Activated T-helper 1 cell treated with anti-CD3 and anti-CD28 coated beads, Interleukin-12 subunit alpha, Interleukin-12 subunit beta, Interleukin-2, Interleukin-4 antibody, amounts not matched to agents 30 ng/mL and 10 ng/mL and 1 ng/mL, durations not matched to agents 14 hours and 24 hours and 36 hours (primary cell): ENCODE measurements at regions not wholly inside any gene's neighbourhood (a gene's known extent, or its start where the extent isn't known, plus 50 kb on each side); places are given as distances from the start of the nearest gene placed in this dataset.
"Not testable (repeated sequence)": the region's sequence is repeated elsewhere in the genome, so short reads cannot be mapped to it uniquely, and the experiment has no call there.

Experiments used
- DNase-seq: peaks from one replicate; pipeline ENCODE4 v3.0.0; 2021; ENCODE audit warnings: low spot score
- H3K27ac Mint-ChIP-seq: one replicate; pipeline ENCODE4 v1.8.0; 2021; ENCODE audit warnings: mild to moderate bottlenecking, mixed read lengths
- H3K27me3 Mint-ChIP-seq: one replicate; pipeline ENCODE4 v1.8.0; 2022; ENCODE audit warnings: mild to moderate bottlenecking, moderate library complexity, mixed read lengths; ENCODE audit not compliant: insufficient read depth
- H3K36me3 Mint-ChIP-seq: one replicate; pipeline ENCODE4 v1.8.0; 2021; ENCODE audit warnings: low read depth, mixed read lengths
- H3K4me1 Mint-ChIP-seq: one replicate; pipeline ENCODE4 v1.8.0; 2021; ENCODE audit warnings: low read depth, mixed read lengths
- H3K4me3 Mint-ChIP-seq: one replicate; pipeline ENCODE4 v1.8.0; 2021; ENCODE audit warnings: mild to moderate bottlenecking, moderate library complexity, mixed read lengths
- H3K9me3 Mint-ChIP-seq: one replicate; pipeline ENCODE4 v1.8.0; 2021; ENCODE audit warnings: mixed read lengths
- intact Hi-C: fragments of 100-400 bp; cut with micrococcal nuclease; formaldehyde crosslinking; loops from one replicate; pipeline ENCODE4 v1.15.1; 2024

GRCh38 chr14:85156319-85156718, 373.6 kb upstream of the FLRT2 start:
- H3K36me3 Mint-ChIP-seq = no peaks in the 10 kb centered on the region
- H3K4me1 Mint-ChIP-seq = no peaks in the 10 kb centered on the region
- intact Hi-C loops = no loop called here
- H3K27me3 Mint-ChIP-seq = no peaks in the 10 kb centered on the region
- DNase-seq = no peak
- peaks cover 11% of the 10 kb centered on the region for H3K9me3 Mint-ChIP-seq
- no peak overlapping the region for H3K4me3 Mint-ChIP-seq
- H3K27ac Mint-ChIP-seq = no peak overlapping the region

GRCh38 chr14:85159726-85160125, 370.2 kb upstream of the FLRT2 start:
- no peaks in the 10 kb centered on the region for H3K4me1 Mint-ChIP-seq
- H3K27ac Mint-ChIP-seq = no peak overlapping the region
- peaks cover 5% of the 10 kb centered on the region for H3K9me3 Mint-ChIP-seq
- no peak overlapping the region for H3K4me3 Mint-ChIP-seq
- no peak for DNase-seq
- no peaks in the 10 kb centered on the region for H3K36me3 Mint-ChIP-seq
- intact Hi-C loops = no loop called here
- H3K27me3 Mint-ChIP-seq = no peaks in the 10 kb centered on the region

- intact Hi-C loops = no loop called here
- no peak overlapping the region for H3K4me3 Mint-ChIP-seq
- no peaks in the 10 kb centered on the region for H3K27me3 Mint-ChIP-seq
- no peaks in the 10 kb centered on the region for H3K9me3 Mint-ChIP-seq
- no peak overlapping the region for H3K27ac Mint-ChIP-seq
- H3K36me3 Mint-ChIP-seq = no peaks in the 10 kb centered on the region
- H3K4me1 Mint-ChIP-seq = no peaks in the 10 kb centered on the region
- no peak for DNase-seq
Measured at GRCh38 chr14:85165094-85165493, 364.9 kb upstream of the FLRT2 start.

- Mint-ChIP-seq H3K4me1 (no peaks in the 10 kb centered on the region), H3K4me3 (no peak overlapping the region), H3K27me3 (no peaks in the 10 kb centered on the region), H3K36me3 (no peaks in the 10 kb centered on the region), H3K27ac (no peak overlapping the region), H3K9me3 (no peaks in the 10 kb centered on the region)
- DNase-seq = no peak
- intact Hi-C loops = no loop called here
Measured at GRCh38 chr14:85169381-85169780, 360.6 kb upstream of the FLRT2 start.

GRCh38 chr14:85172290-85172689, 357.7 kb upstream of the FLRT2 start:
- H3K4me3 Mint-ChIP-seq = no peak overlapping the region
- no peak for DNase-seq
- H3K36me3 Mint-ChIP-seq = no peaks in the 10 kb centered on the region
- peaks cover 8% of the 10 kb centered on the region for H3K9me3 Mint-ChIP-seq
- H3K27ac Mint-ChIP-seq = no peak overlapping the region
- no peaks in the 10 kb centered on the region for H3K4me1 Mint-ChIP-seq
- intact Hi-C loops = no loop called here
- no peaks in the 10 kb centered on the region for H3K27me3 Mint-ChIP-seq

GRCh38 chr14:85172889-85173477, 357.0 kb upstream of the FLRT2 start:
- Mint-ChIP-seq H3K9me3 (peaks cover 8% of the 10 kb centered on the region), H3K4me1 (no peaks in the 10 kb centered on the region), H3K27ac (no peak overlapping the region), H3K36me3 (no peaks in the 10 kb centered on the region), H3K4me3 (no peak overlapping the region), H3K27me3 (no peaks in the 10 kb centered on the region)
- DNase-seq = no peak
- intact Hi-C loops = no loop called here

GRCh38 chr14:85175556-85175955, 354.4 kb upstream of the FLRT2 start:
- Mint-ChIP-seq H3K4me1 (no peaks in the 10 kb centered on the region), H3K9me3 (peaks cover 14% of the 10 kb centered on the region), H3K27ac (no peak overlapping the region), H3K36me3 (no peaks in the 10 kb centered on the region), H3K27me3 (no peaks in the 10 kb centered on the region), H3K4me3 (no peak overlapping the region)
- intact Hi-C loops = no loop called here
- no peak for DNase-seq

- intact Hi-C loops = no loop called here
- H3K4me3 Mint-ChIP-seq = no peak overlapping the region
- DNase-seq = no peak
- H3K36me3 Mint-ChIP-seq = no peaks in the 10 kb centered on the region
- H3K9me3 Mint-ChIP-seq = peaks cover 14% of the 10 kb centered on the region
- H3K27ac Mint-ChIP-seq = no peak overlapping the region
- no peaks in the 10 kb centered on the region for H3K4me1 Mint-ChIP-seq
- H3K27me3 Mint-ChIP-seq = no peaks in the 10 kb centered on the region
Measured at GRCh38 chr14:85178864-85179263, 351.1 kb upstream of the FLRT2 start.

- DNase-seq = no peak
- no peak overlapping the region for H3K4me3 Mint-ChIP-seq
- no peaks in the 10 kb centered on the region for H3K4me1 Mint-ChIP-seq
- H3K27me3 Mint-ChIP-seq = no peaks in the 10 kb centered on the region
- intact Hi-C loops = no loop called here
- no peak overlapping the region for H3K27ac Mint-ChIP-seq
- H3K9me3 Mint-ChIP-seq = peaks cover 11% of the 10 kb centered on the region
- no peaks in the 10 kb centered on the region for H3K36me3 Mint-ChIP-seq
Measured at GRCh38 chr14:85180876-85181275, 349.1 kb upstream of the FLRT2 start.

- no peak overlapping the region for H3K4me3 Mint-ChIP-seq
- no peaks in the 10 kb centered on the region for H3K36me3 Mint-ChIP-seq
- H3K9me3 Mint-ChIP-seq = peaks cover 10% of the 10 kb centered on the region
Measured at GRCh38 chr14:85182282-85182681, 347.7 kb upstream of the FLRT2 start.

GRCh38 chr14:85186082-85186481, 343.9 kb upstream of the FLRT2 start:
- H3K9me3 Mint-ChIP-seq = peaks cover 12% of the 10 kb centered on the region
- no peaks in the 10 kb centered on the region for H3K36me3 Mint-ChIP-seq
- no peak for DNase-seq
- no peak overlapping the region for H3K27ac Mint-ChIP-seq
- H3K4me3 Mint-ChIP-seq = no peak overlapping the region
- intact Hi-C loops = no loop called here
- H3K4me1 Mint-ChIP-seq = no peaks in the 10 kb centered on the region
- no peaks in the 10 kb centered on the region for H3K27me3 Mint-ChIP-seq

More at GRCh38 chr14:85182282-85182681, 347.7 kb upstream of the FLRT2 start:
- H3K27ac Mint-ChIP-seq = no peak overlapping the region
- no peaks in the 10 kb centered on the region for H3K27me3 Mint-ChIP-seq
- H3K4me1 Mint-ChIP-seq = no peaks in the 10 kb centered on the region
- intact Hi-C loops = no loop called here
- no peak for DNase-seq

GRCh38 chr14:85187521-85187920, 342.4 kb upstream of the FLRT2 start:
- Mint-ChIP-seq H3K4me3 (no peak overlapping the region), H3K27ac (no peak overlapping the region), H3K9me3 (peaks cover 12% of the 10 kb centered on the region), H3K4me1 (no peaks in the 10 kb centered on the region), H3K27me3 (no peaks in the 10 kb centered on the region), H3K36me3 (no peaks in the 10 kb centered on the region)
- no peak for DNase-seq
- intact Hi-C loops = no loop called here

GRCh38 chr14:85188836-85189235, 341.1 kb upstream of the FLRT2 start:
- H3K27ac Mint-ChIP-seq = no peak overlapping the region
- no peaks in the 10 kb centered on the region for H3K27me3 Mint-ChIP-seq
- intact Hi-C loops = no loop called here
- no peak overlapping the region for H3K4me3 Mint-ChIP-seq
- H3K4me1 Mint-ChIP-seq = no peaks in the 10 kb centered on the region
- H3K9me3 Mint-ChIP-seq = peaks cover 18% of the 10 kb centered on the region
- H3K36me3 Mint-ChIP-seq = no peaks in the 10 kb centered on the region
- no peak for DNase-seq

- DNase-seq, H3K27me3 Mint-ChIP-seq, H3K4me1 Mint-ChIP-seq, intact Hi-C loops, H3K36me3 Mint-ChIP-seq, H3K4me3 Mint-ChIP-seq, H3K27ac Mint-ChIP-seq: not testable (repeated sequence)
- H3K9me3 Mint-ChIP-seq = peaks cover 18% of the 10 kb centered on the region
Measured at GRCh38 chr14:85189253-85189652, 340.7 kb upstream of the FLRT2 start.
